B cell (primary cell): ENCODE measurements at regions not wholly inside any gene's neighbourhood (a gene's known extent, or its start where the extent isn't known, plus 50 kb on each side); places are given as distances from the start of the nearest gene placed in this dataset.
"Not testable (repeated sequence)": the region's sequence is repeated elsewhere in the genome, so short reads cannot be mapped to it uniquely, and the experiment has no call there.

Experiments
- ATAC-seq: fragments of 200-7000 bp; cut with Tn5 transposase; one replicate; pipeline ENCODE4 v1.10.0; 2021; ENCODE audit warnings: low read depth, mild to moderate bottlenecking, moderate number of reproducible peaks, moderate library complexity
- CTCF ChIA-PET: fragments of 350-600 bp; sonication (Branson Sonifier 250); formaldehyde crosslinking; loops from one replicate; lab custom pipeline; 2021; ENCODE audit warnings: antibody characterized with exemption, inconsistent platforms; lab: Charles Lee
- POLR2A ChIA-PET: fragments of 350-600 bp; sonication (Branson Sonifier 250); formaldehyde crosslinking; loops from one replicate; lab custom pipeline; 2021; ENCODE audit warnings: antibody characterized with exemption; lab: Charles Lee
- DNase-seq: peaks from one replicate; pipeline ENCODE4 v3.0.0; 2013
- H2AFZ ChIP-seq: 2 replicates; pipeline ENCODE4 v1.6.1; 2012; ENCODE audit warnings: mild to moderate bottlenecking, low read depth, low read length; ENCODE audit not compliant: insufficient read depth, poor library complexity, severe bottlenecking
- H3K27ac ChIP-seq, 2 donors: 1 replicate in 1 of 2; 2 replicates in 1 of 2; pipeline ENCODE4 v1.5.1; 2012 to 2013; ENCODE audit warnings: low read length in 2 of 2, mild to moderate bottlenecking in 2 of 2, moderate library complexity in 1 of 2
- H3K27me3 ChIP-seq, 4 experiments: fragments of 200-600 bp in 1 of 4; sonication (generic) in 1 of 4; replicated peaks in 1 of 4; 1 replicate in 2 of 4; 2 replicates in 2 of 4; pipeline versions ENCODE4 v1.6.1 to v1.7.0; 2013 to 2016; ENCODE audit warnings: low read length in 3 of 4, mild to moderate bottlenecking in 2 of 4, mixed read lengths in 1 of 4, moderate library complexity in 1 of 4; ENCODE audit not compliant: insufficient read depth in 4 of 4, control insufficient read depth in 3 of 4; ENCODE audit errors: control extremely low read depth in 1 of 4
- H3K36me3 ChIP-seq, 2 experiments: replicated peaks in 1 of 2; 1 replicate in 1 of 2; 2 replicates in 1 of 2; pipeline versions ENCODE4 v1.6.1 to v1.7.1; 2013; ENCODE audit warnings: low read length in 1 of 2; ENCODE audit not compliant: insufficient read depth in 2 of 2, control insufficient read depth in 1 of 2; ENCODE audit errors: control extremely low read depth in 1 of 2, extremely low read depth in 1 of 2
- H3K4me1 ChIP-seq, 2 donors: fragments of 200-600 bp in 1 of 2; sonication (generic) in 1 of 2; 1 replicate in 1 of 2; 2 replicates in 1 of 2; pipeline versions ENCODE4 v1.5.1 to v1.6.1; 2013 to 2017; ENCODE audit warnings: low read length in 2 of 2; ENCODE audit not compliant: control insufficient read depth in 2 of 2, insufficient read depth in 2 of 2
- H3K4me2 ChIP-seq: replicated peaks from 2 replicates; pipeline ENCODE3; 2012; ENCODE audit warnings: mild to moderate bottlenecking, low read depth, low read length; ENCODE audit not compliant: poor library complexity, severe bottlenecking
- H3K4me3 ChIP-seq, 5 experiments: fragments of 200-600 bp in 1 of 5; sonication (generic) in 1 of 5; 1 replicate in 3 of 5; 2 replicates in 2 of 5; pipeline versions ENCODE4 v1.5.1 to v1.7.0; 2011 to 2016; ENCODE audit warnings: low read length in 4 of 5, mild to moderate bottlenecking in 4 of 5, low read depth in 2 of 5, control low read depth in 1 of 5, moderate library complexity in 1 of 5; ENCODE audit not compliant: insufficient read depth in 1 of 5; ENCODE audit errors: control extremely low read depth in 1 of 5, extremely low read depth in 1 of 5
- H3K79me2 ChIP-seq: fragments of 200-600 bp; sonication (generic); one replicate; pipeline ENCODE4 v1.6.0; 2016; ENCODE audit warnings: low read length; ENCODE audit not compliant: control insufficient read depth, insufficient read depth
- H3K9ac ChIP-seq: fragments of 200-600 bp; sonication (generic); 2 replicates; pipeline ENCODE4 v1.6.1; 2017; ENCODE audit warnings: mild to moderate bottlenecking, low read length, moderate library complexity
- H3K9me3 ChIP-seq, 3 donors: one replicate each; pipeline versions ENCODE4 v1.6.1 to v1.7.1; 2013; ENCODE audit warnings: low read length in 2 of 3; ENCODE audit not compliant: control insufficient read depth in 2 of 3, insufficient read depth in 1 of 3; ENCODE audit errors: control extremely low read depth in 1 of 3
- H4K20me1 ChIP-seq: 2 replicates; pipeline ENCODE4 v1.6.0; 2012; ENCODE audit warnings: mild to moderate bottlenecking, low read length; ENCODE audit not compliant: insufficient read depth, control insufficient read depth, poor library complexity, severe bottlenecking
- H3K27ac Mint-ChIP-seq: one replicate; pipeline ENCODE4 v1.8.0; 2021; ENCODE audit warnings: mixed read lengths
- H3K27me3 Mint-ChIP-seq: one replicate; pipeline ENCODE4 v1.8.0; 2021; ENCODE audit warnings: mixed read lengths
- H3K4me1 Mint-ChIP-seq: one replicate; pipeline ENCODE4 v1.8.0; 2021; ENCODE audit warnings: mixed read lengths
- H3K4me3 Mint-ChIP-seq: one replicate; pipeline ENCODE4 v1.8.0; 2021; ENCODE audit warnings: mixed read lengths
- H3K9me3 Mint-ChIP-seq: one replicate; pipeline ENCODE4 v1.8.0; 2022; ENCODE audit warnings: mixed read lengths; ENCODE audit not compliant: insufficient read depth
- EZH2 ChIP-seq: IDR thresholded peaks from 2 replicates; pipeline ENCODE4 v1.6.1; 2012; ENCODE audit warnings: borderline replicate concordance, low read depth, mild to moderate bottlenecking, moderate library complexity, low read length; ENCODE audit not compliant: insufficient read depth, poor library complexity, severe bottlenecking
- WGBS: methylation state at CpG from one replicate; pipeline ENCODE4 v1.1.5; 2013; ENCODE audit warnings: missing lambda C conversion rate; ENCODE audit not compliant: insufficient coverage; 5-methylcytosine and 5-hydroxymethylcytosine counted together
- intact Hi-C: fragments of 100-400 bp; cut with micrococcal nuclease; formaldehyde crosslinking; loops from one replicate; pipeline ENCODE4 v1.10.0; 2022
- TF ChIP-seq, protein P1 (sequence below): fragments of 200-600 bp; IDR thresholded peaks from one replicate; pipeline ENCODE4 v1.8.0; 2022; ENCODE audit warnings: antibody characterized with exemption, mild to moderate bottlenecking

GRCh38 chr7:94792241-94792640, 115.2 kb upstream of the PPP1R9A start:
- WGBS, result 100% methylated on average over 1 of the region's 2 CpGs
- no peaks in the 10 kb centered on the region for H3K27me3 Mint-ChIP-seq
- no peaks in the 10 kb centered on the region for H3K79me2 ChIP-seq
- POLR2A ChIA-PET, result no interaction called here
- peaks cover 5% of the 10 kb centered on the region for H3K9me3 Mint-ChIP-seq
- no peak for TF ChIP-seq EZH2
- TF ChIP-seq, protein P1, sequence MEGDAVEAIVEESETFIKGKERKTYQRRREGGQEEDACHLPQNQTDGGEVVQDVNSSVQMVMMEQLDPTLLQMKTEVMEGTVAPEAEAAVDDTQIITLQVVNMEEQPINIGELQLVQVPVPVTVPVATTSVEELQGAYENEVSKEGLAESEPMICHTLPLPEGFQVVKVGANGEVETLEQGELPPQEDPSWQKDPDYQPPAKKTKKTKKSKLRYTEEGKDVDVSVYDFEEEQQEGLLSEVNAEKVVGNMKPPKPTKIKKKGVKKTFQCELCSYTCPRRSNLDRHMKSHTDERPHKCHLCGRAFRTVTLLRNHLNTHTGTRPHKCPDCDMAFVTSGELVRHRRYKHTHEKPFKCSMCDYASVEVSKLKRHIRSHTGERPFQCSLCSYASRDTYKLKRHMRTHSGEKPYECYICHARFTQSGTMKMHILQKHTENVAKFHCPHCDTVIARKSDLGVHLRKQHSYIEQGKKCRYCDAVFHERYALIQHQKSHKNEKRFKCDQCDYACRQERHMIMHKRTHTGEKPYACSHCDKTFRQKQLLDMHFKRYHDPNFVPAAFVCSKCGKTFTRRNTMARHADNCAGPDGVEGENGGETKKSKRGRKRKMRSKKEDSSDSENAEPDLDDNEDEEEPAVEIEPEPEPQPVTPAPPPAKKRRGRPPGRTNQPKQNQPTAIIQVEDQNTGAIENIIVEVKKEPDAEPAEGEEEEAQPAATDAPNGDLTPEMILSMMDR, result no peak
- H3K9ac ChIP-seq, result no peak overlapping the region
- ATAC-seq (no peak), DNase-seq (no peak)
- H3K27ac Mint-ChIP-seq, result no peak overlapping the region
- no peaks in the 10 kb centered on the region for H3K9me3 ChIP-seq
- no peaks in the 10 kb centered on the region for H3K36me3 ChIP-seq
- H3K27ac ChIP-seq, result no peak overlapping the region
- H3K4me2 ChIP-seq, result no peak overlapping the region
- no peaks in the 10 kb centered on the region for H4K20me1 ChIP-seq
- H3K4me1 ChIP-seq, result no peaks in the 10 kb centered on the region
- no peak overlapping the region for H3K4me3 ChIP-seq
- H3K4me3 Mint-ChIP-seq, result no peak overlapping the region
- H3K27me3 ChIP-seq, result no peaks in the 10 kb centered on the region
- intact Hi-C loops, result no loop called here
- no peak overlapping the region for H2AFZ ChIP-seq
- CTCF ChIA-PET, result no interaction called here
- H3K4me1 Mint-ChIP-seq, result no peaks in the 10 kb centered on the region

DNA sequence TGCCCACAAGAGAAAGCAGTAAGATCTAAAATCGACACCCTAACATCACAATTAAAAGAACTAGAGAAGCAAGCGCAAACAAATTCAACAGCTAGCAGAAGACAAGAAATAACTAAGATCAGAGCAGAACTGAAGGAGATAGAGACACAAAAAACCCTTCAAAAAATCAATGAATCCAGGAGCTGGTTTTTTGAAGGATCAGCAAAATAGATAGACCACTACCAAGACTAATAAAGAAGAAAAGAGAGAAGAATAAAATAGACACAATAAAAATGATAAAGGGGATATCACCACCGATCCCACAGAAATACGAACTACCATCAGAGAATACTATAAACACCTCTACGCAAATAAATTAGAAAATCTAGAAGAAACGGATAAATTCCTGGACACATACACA, 110.0 kb upstream of the PPP1R9A start:
- ATAC-seq, CTCF ChIA-PET, H3K4me3 Mint-ChIP-seq: not testable (repeated sequence)

More for the DNA sequence above, 110.0 kb upstream of the PPP1R9A start:
- H3K36me3 ChIP-seq, H4K20me1 ChIP-seq, DNase-seq, intact Hi-C loops, H3K4me2 ChIP-seq, H3K9ac ChIP-seq, H3K9me3 ChIP-seq, H3K4me1 Mint-ChIP-seq, H3K27ac Mint-ChIP-seq, H3K4me3 ChIP-seq, H3K27ac ChIP-seq, H3K27me3 ChIP-seq, H3K4me1 ChIP-seq, H3K9me3 Mint-ChIP-seq, H2AFZ ChIP-seq, H3K79me2 ChIP-seq, POLR2A ChIA-PET, H3K27me3 Mint-ChIP-seq: not testable (repeated sequence)
- WGBS, result 100% methylated on average over 1 of the region's 6 CpGs
